ENCODE measurements at regions not wholly inside any gene's neighbourhood (a gene's known extent, or its start where the extent isn't known, plus 50 kb on each side); places are given as distances from the start of the nearest gene placed in this dataset.
A peak's percentile ranks its signal among the peaks of the same experiment; 100 is the strongest.

- peak in 1 of 5 donors; percentile 47 for DNase-seq
Measured at GRCh38 chr21:34022627-34023335, 50.6 kb upstream of the MRPS6 start.

- no peak for DNase-seq
Measured at GRCh38 chr21:34021726-34022125, 51.7 kb upstream of the MRPS6 start.

GRCh38 chr21:34020983-34021553, 52.3 kb upstream of the MRPS6 start:
- DNase-seq: no peak

GRCh38 chr21:34020005-34020847, 53.2 kb upstream of the MRPS6 start:
- DNase-seq: peak in 1 of 5 donors; percentile 37

GRCh38 chr21:34019402-34019801, 54.0 kb upstream of the MRPS6 start:
- no peak for DNase-seq

GRCh38 chr21:34018910-34019309, 54.5 kb upstream of the MRPS6 start:
- no peak for DNase-seq

- DNase-seq: no peak
Measured at GRCh38 chr21:34018185-34018584, 55.2 kb upstream of the MRPS6 start.

- DNase-seq: no peak
Measured at GRCh38 chr21:34017039-34017961, 56.1 kb upstream of the MRPS6 start.

- DNase-seq: no peak
Measured at GRCh38 chr21:34012640-34013039, 60.7 kb upstream of the MRPS6 start.

GRCh38 chr21:34011660-34012059, 61.7 kb upstream of the MRPS6 start:
- no peak for DNase-seq

GRCh38 chr21:34009193-34009592, 64.2 kb upstream of the MRPS6 start:
- no peak for DNase-seq

- DNase-seq: peak in 1 of 5 donors; percentile 33
Measured at GRCh38 chr21:34008618-34009017, 64.8 kb upstream of the MRPS6 start.

GRCh38 chr21:34006611-34007168, 66.7 kb upstream of the MRPS6 start:
- no peak for DNase-seq

GRCh38 chr21:34004974-34005373, 68.4 kb upstream of the MRPS6 start:
- DNase-seq: no peak

- DNase-seq: no peak
Measured at GRCh38 chr21:34004013-34004938, 69.1 kb upstream of the MRPS6 start.

- no peak for DNase-seq
Measured at GRCh38 chr21:34003428-34003827, 70.0 kb upstream of the MRPS6 start.

- no peak for DNase-seq
Measured at GRCh38 chr21:34000375-34000774, 73.0 kb upstream of the MRPS6 start.

- no peak for DNase-seq
Measured at GRCh38 chr21:33998809-33999208, 74.6 kb upstream of the MRPS6 start.

- no peak for DNase-seq
Measured at GRCh38 chr21:33998402-33998801, 75.0 kb upstream of the MRPS6 start.

- DNase-seq: no peak
Measured at GRCh38 chr21:33997436-33997835, 75.9 kb upstream of the MRPS6 start.

GRCh38 chr21:33994373-33994772, 78.8 kb upstream of the ATP5PO start:
- DNase-seq: no peak

Data from T-helper 1 cell (primary cell).